ENCODE measurements at regions not wholly inside any gene's neighbourhood (a gene's known extent, or its start where the extent isn't known, plus 50 kb on each side); places are given as distances from the start of the nearest gene placed in this dataset.
"Not testable (repeated sequence)": the region's sequence is repeated elsewhere in the genome, so short reads cannot be mapped to it uniquely, and the experiment has no call there.

- no peak for DNase-seq (ENCODE audit: low spot score)
Measured at GRCh38 chr3:655824-656223, 437.0 kb upstream of the CNTN6 start.

- DNase-seq (ENCODE audit: low spot score): no peak
Measured at GRCh38 chr3:661356-661755, 431.5 kb upstream of the CNTN6 start.

- no peak for DNase-seq (ENCODE audit: low spot score)
Measured at GRCh38 chr3:674116-674515, 418.7 kb upstream of the CNTN6 start.

GRCh38 chr3:675846-676245 is 417.0 kb upstream of the CNTN6 start:
- no peak for DNase-seq (ENCODE audit: low spot score)

GRCh38 chr3:683770-684169 is 409.1 kb upstream of the CNTN6 start:
- DNase-seq (ENCODE audit: low spot score): no peak

- no peak for DNase-seq (ENCODE audit: low spot score)
Measured at GRCh38 chr3:690770-691169, 402.1 kb upstream of the CNTN6 start.

- DNase-seq (ENCODE audit: low spot score): no peak
Measured at GRCh38 chr3:700514-700913, 392.3 kb upstream of the CNTN6 start.

- peak; percentile 81 for DNase-seq (ENCODE audit: low spot score)
Measured at GRCh38 chr3:707041-707440, 385.8 kb upstream of the CNTN6 start.

GRCh38 chr3:713006-713621 is 379.7 kb upstream of the CNTN6 start:
- no peak for DNase-seq (ENCODE audit: low spot score)

- DNase-seq (ENCODE audit: low spot score): no peak
Measured at GRCh38 chr3:713947-714620, 378.7 kb upstream of the CNTN6 start.

GRCh38 chr3:721086-721485 is 371.7 kb upstream of the CNTN6 start:
- no peak for DNase-seq (ENCODE audit: low spot score)

- no peak for DNase-seq (ENCODE audit: low spot score)
Measured at GRCh38 chr3:732326-732928, 360.4 kb upstream of the CNTN6 start.

- DNase-seq (ENCODE audit: low spot score): no peak
Measured at GRCh38 chr3:733313-733712, 359.5 kb upstream of the CNTN6 start.

- no peak for DNase-seq (ENCODE audit: low spot score)
Measured at GRCh38 chr3:757711-758110, 335.1 kb upstream of the CNTN6 start.

- DNase-seq (ENCODE audit: low spot score): no peak
Measured at GRCh38 chr3:759106-759505, 333.7 kb upstream of the CNTN6 start.

GRCh38 chr3:773433-773832 is 319.4 kb upstream of the CNTN6 start:
- not testable (repeated sequence) for DNase-seq (ENCODE audit: low spot score)

GRCh38 chr3:775178-775880 is 317.5 kb upstream of the CNTN6 start:
- DNase-seq (ENCODE audit: low spot score): no peak

- DNase-seq (ENCODE audit: low spot score): no peak
Measured at GRCh38 chr3:780505-780904, 312.3 kb upstream of the CNTN6 start.

GRCh38 chr3:791442-791841 is 301.4 kb upstream of the CNTN6 start:
- no peak for DNase-seq (ENCODE audit: low spot score)

- no peak for DNase-seq (ENCODE audit: low spot score)
Measured at GRCh38 chr3:792630-793029, 300.2 kb upstream of the CNTN6 start.

GRCh38 chr3:804211-804610 is 288.6 kb upstream of the CNTN6 start:
- DNase-seq (ENCODE audit: low spot score): no peak

- no peak for DNase-seq (ENCODE audit: low spot score)
Measured at GRCh38 chr3:805326-805725, 287.5 kb upstream of the CNTN6 start.

GRCh38 chr3:806006-806405 is 286.8 kb upstream of the CNTN6 start:
- no peak for DNase-seq (ENCODE audit: low spot score)

Data from globus pallidus (tissue), 1 donor.